Body of pancreas (tissue), 4 donors: ENCODE measurements at regions not wholly inside any gene's neighbourhood (a gene's known extent, or its start where the extent isn't known, plus 50 kb on each side); places are given as distances from the start of the nearest gene placed in this dataset.

Source experiments
- CTCF ChIP-seq, 7 experiments: fragments of 450-650 bp in 4 of 7; fragments of 200-600 bp in 3 of 7; sonication (generic) in 3 of 7; IDR thresholded peaks; one replicate each; pipeline ENCODE4 v1.5.1; 2016 to 2019; ENCODE audit warnings: antibody characterized with exemption in 7 of 7
- POLR2A ChIP-seq, 3 donors: fragments of 450-650 bp; IDR thresholded peaks; one replicate each; pipeline ENCODE4 v1.6.1; 2016; ENCODE audit warnings: antibody characterized with exemption in 3 of 3, mild to moderate bottlenecking in 2 of 3

GRCh38 chr2:198815626-198816025 is 642.1 kb downstream of the SATB2 start:
- TF ChIP-seq CTCF (IDR thresholded peaks at IDR 0.05) (no peak), POLR2A (IDR thresholded peaks at IDR 0.05) (no peak)
